ENCODE measurements at regions not wholly inside any gene's neighbourhood (a gene's known extent, or its start where the extent isn't known, plus 50 kb on each side); places are given as distances from the start of the nearest gene placed in this dataset.

GRCh38 chr3:124535306-124535705 is 194.9 kb upstream of the UMPS start:
- no peak for TF ChIP-seq POLR2AphosphoS5 (IDR thresholded peaks at IDR 0.05)
- no peak for TF ChIP-seq POLR2A (IDR thresholded peaks at IDR 0.05)
- TF ChIP-seq, protein P1, sequence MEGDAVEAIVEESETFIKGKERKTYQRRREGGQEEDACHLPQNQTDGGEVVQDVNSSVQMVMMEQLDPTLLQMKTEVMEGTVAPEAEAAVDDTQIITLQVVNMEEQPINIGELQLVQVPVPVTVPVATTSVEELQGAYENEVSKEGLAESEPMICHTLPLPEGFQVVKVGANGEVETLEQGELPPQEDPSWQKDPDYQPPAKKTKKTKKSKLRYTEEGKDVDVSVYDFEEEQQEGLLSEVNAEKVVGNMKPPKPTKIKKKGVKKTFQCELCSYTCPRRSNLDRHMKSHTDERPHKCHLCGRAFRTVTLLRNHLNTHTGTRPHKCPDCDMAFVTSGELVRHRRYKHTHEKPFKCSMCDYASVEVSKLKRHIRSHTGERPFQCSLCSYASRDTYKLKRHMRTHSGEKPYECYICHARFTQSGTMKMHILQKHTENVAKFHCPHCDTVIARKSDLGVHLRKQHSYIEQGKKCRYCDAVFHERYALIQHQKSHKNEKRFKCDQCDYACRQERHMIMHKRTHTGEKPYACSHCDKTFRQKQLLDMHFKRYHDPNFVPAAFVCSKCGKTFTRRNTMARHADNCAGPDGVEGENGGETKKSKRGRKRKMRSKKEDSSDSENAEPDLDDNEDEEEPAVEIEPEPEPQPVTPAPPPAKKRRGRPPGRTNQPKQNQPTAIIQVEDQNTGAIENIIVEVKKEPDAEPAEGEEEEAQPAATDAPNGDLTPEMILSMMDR (IDR thresholded peaks at IDR 0.05): no peak
- TF ChIP-seq EP300 (IDR thresholded peaks at IDR 0.05): no peak
- H3K4me3 ChIP-seq: no peak overlapping the region
- no peaks in the 10 kb centered on the region for H3K9me3 ChIP-seq
- no peaks in the 10 kb centered on the region for H3K4me1 ChIP-seq
- no peaks in the 10 kb centered on the region for H3K36me3 ChIP-seq
- DNase-seq: no peak
- WGBS, 5 donors: 63 to 72% (median 70%) methylated on average over 1 of the region's 1 CpG
- no peak overlapping the region for H3K27ac ChIP-seq
- no peaks in the 10 kb centered on the region for H3K27me3 ChIP-seq
- intact Hi-C loops (cut with DNase I; ENCODE audit: low total_unique reads): no loop called here

DNA sequence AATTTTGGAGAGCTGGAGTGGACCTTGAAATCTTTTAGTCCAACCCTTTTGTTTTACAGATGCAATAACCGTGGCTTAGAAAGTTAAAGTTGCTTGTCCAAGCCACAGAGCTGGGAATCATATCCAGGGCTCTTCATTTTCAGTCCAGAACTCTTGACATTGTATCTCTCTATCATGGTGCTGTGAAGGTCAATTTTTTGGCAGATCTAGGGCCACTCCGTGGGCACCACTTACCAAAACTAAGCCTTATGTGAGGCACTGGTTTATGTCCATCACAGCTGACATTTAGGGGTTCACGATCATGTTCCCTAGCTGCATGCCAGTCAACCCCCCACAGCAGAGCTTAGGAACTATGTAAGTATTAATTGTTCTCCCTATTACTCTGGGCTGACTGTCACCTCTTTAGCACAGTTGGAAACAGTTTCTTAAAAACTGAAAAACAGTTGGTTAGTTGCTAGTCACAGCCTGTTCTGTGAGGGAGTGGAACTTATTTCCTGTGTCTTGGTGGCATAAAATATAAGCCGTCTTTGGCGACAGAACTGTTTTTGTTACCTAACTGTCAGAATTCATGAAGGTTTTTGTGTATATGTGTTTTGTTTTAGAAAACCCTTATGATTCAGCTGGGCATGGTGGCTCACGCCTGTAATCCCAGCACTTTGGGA is 189.6 kb upstream of the UMPS start:
- Histone ChIP-seq H3K4me1 (no peaks in the 10 kb centered on the region), H3K27ac (no peak overlapping the region), H3K9me3 (no peaks in the 10 kb centered on the region), H3K27me3 (no peaks in the 10 kb centered on the region), H3K36me3 (no peaks in the 10 kb centered on the region), H3K4me3 (no peak overlapping the region)
- no peak for DNase-seq
- no peak for TF ChIP-seq POLR2AphosphoS5 (IDR thresholded peaks at IDR 0.05)
- no peak for TF ChIP-seq EP300 (IDR thresholded peaks at IDR 0.05)
- TF ChIP-seq, protein P1 (IDR thresholded peaks at IDR 0.05): no peak
- TF ChIP-seq POLR2A (IDR thresholded peaks at IDR 0.05): no peak
- WGBS, 5 donors: 73 to 86% (median 83%) methylated on average over 6 of the region's 6 CpGs
- intact Hi-C loops (cut with DNase I; ENCODE audit: low total_unique reads): loop anchor here (10.0 kb wide), 1 partner anchor 46 kb away; no protein-coding TSS in a partner anchor

GRCh38 chr3:124542214-124542869 is 187.9 kb upstream of the UMPS start:
- Histone ChIP-seq H3K27me3 (no peaks in the 10 kb centered on the region), H3K4me3 (no peak overlapping the region), H3K27ac (no peak overlapping the region), H3K36me3 (no peaks in the 10 kb centered on the region), H3K9me3 (no peaks in the 10 kb centered on the region), H3K4me1 (no peaks in the 10 kb centered on the region)
- TF ChIP-seq EP300 (IDR thresholded peaks at IDR 0.05) (no peak), POLR2A (IDR thresholded peaks at IDR 0.05) (no peak), POLR2AphosphoS5 (IDR thresholded peaks at IDR 0.05) (no peak)
- TF ChIP-seq, protein P1 (IDR thresholded peaks at IDR 0.05): no peak
- intact Hi-C loops (cut with DNase I; ENCODE audit: low total_unique reads): loop anchor here (10.0 kb wide), 1 partner anchor 48 kb away; no protein-coding TSS in a partner anchor
- WGBS, 5 donors: 75 to 79% (median 78%) methylated on average over 6 of the region's 6 CpGs
- no peak for DNase-seq

DNA sequence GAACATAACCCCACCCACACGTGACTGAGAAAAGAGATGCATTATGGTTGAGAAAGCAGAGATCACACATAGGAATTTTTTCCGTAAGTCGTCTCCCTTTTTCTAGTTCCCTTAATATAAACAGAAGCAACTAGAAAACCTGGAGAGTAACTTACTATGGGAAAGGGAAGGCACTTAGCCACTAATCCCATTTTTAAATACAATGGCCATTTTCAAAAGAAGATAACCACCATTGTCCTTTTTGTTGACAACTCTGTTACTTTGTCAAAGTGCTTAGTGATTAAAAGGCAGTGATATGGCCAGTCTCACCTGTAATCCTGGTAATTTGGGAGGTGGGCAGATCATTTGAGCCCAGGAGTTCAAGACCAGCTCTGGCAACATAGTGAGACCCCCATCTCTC is 184.4 kb upstream of the UMPS start:
- intact Hi-C loops (cut with DNase I; ENCODE audit: low total_unique reads): loop anchor here (10.0 kb wide), 1 partner anchor 51 kb away; no protein-coding TSS in a partner anchor
- H3K27me3 ChIP-seq: peaks cover 0 to under 1% (median 0%) of the 10 kb centered on the region in 3 donors
- no peak overlapping the region for H3K27ac ChIP-seq
- WGBS, 5 donors: 51 to 75% (median 59%) methylated on average over 3 of the region's 3 CpGs
- no peaks in the 10 kb centered on the region for H3K36me3 ChIP-seq
- H3K4me3 ChIP-seq: no peak overlapping the region
- no peaks in the 10 kb centered on the region for H3K9me3 ChIP-seq
- H3K4me1 ChIP-seq: peaks cover 0 to 8% (median 4%) of the 10 kb centered on the region in 4 donors
- no peak for DNase-seq
- TF ChIP-seq EP300 (IDR thresholded peaks at IDR 0.05): no peak
- TF ChIP-seq POLR2A (IDR thresholded peaks at IDR 0.05): no peak
- no peak for TF ChIP-seq POLR2AphosphoS5 (IDR thresholded peaks at IDR 0.05)
- TF ChIP-seq, protein P1 (IDR thresholded peaks at IDR 0.05): no peak

Measured in stomach (tissue), 8 donors.